ENCODE measurements at regions not wholly inside any gene's neighbourhood (a gene's known extent, or its start where the extent isn't known, plus 50 kb on each side); places are given as distances from the start of the nearest gene placed in this dataset.
"Not testable (repeated sequence)": the region's sequence is repeated elsewhere in the genome, so short reads cannot be mapped to it uniquely, and the experiment has no call there.

GRCh38 chr5:145517588-145517987 is 317.6 kb downstream of the PRELID2 start:
- not testable (repeated sequence) for TF ChIP-seq EZH2 (IDR thresholded peaks at IDR 0.05); POLR2AphosphoS5 (IDR thresholded peaks at IDR 0.05; ENCODE audit: borderline replicate concordance, low read depth, low read length)

Measured in SK-N-MC (cell line).